ENCODE measurements at regions not wholly inside any gene's neighbourhood (a gene's known extent, or its start where the extent isn't known, plus 50 kb on each side); places are given as distances from the start of the nearest gene placed in this dataset.

GRCh38 chr7:153504288-153505075 is 547.7 kb upstream of the DPP6 start:
- ATAC-seq (ENCODE audit: low FRiP score in 2 of 2) = peak in 1 of 2 donors; percentile 69
- TF ChIP-seq POLR2AphosphoS5 (IDR thresholded peaks at IDR 0.05) (no peak), EP300 (IDR thresholded peaks at IDR 0.05) (no peak)
- no peaks in the 10 kb centered on the region for H3K4me1 ChIP-seq
- no peaks in the 10 kb centered on the region for H3K27me3 ChIP-seq
- WGBS, 2 donors = 82 to 84% methylated on average over 14 to 17 of the region's 17 CpGs
- no peak overlapping the region for H3K4me3 ChIP-seq
- no peak for DNase-seq
- H3K36me3 ChIP-seq = no peaks in the 10 kb centered on the region
- peaks cover 0 to 8% (median 4%) of the 10 kb centered on the region in 4 donors for H3K9me3 ChIP-seq
- H3K27ac ChIP-seq = no peak overlapping the region

GRCh38 chr7:153507885-153508284 is 544.3 kb upstream of the DPP6 start:
- H3K9me3 ChIP-seq = peaks cover 0 to 8% (median 4%) of the 10 kb centered on the region in 4 donors
- H3K27ac ChIP-seq = no peak overlapping the region
- no peak for DNase-seq
- H3K27me3 ChIP-seq = no peaks in the 10 kb centered on the region
- no peaks in the 10 kb centered on the region for H3K36me3 ChIP-seq
- H3K4me1 ChIP-seq = no peaks in the 10 kb centered on the region
- ATAC-seq (ENCODE audit: low FRiP score in 2 of 2) = no peak
- no peak overlapping the region for H3K4me3 ChIP-seq
- WGBS, 2 donors = 50 to 65% methylated on average over 4 of the region's 4 CpGs
- TF ChIP-seq EP300 (IDR thresholded peaks at IDR 0.05) (no peak), POLR2AphosphoS5 (IDR thresholded peaks at IDR 0.05) (no peak), POLR2A (IDR thresholded peaks at IDR 0.05) (no peak), CTCF (IDR thresholded peaks at IDR 0.05) (no peak)

GRCh38 chr7:153509768-153510167 is 542.4 kb upstream of the DPP6 start:
- H3K27ac ChIP-seq = no peak overlapping the region
- ATAC-seq (ENCODE audit: low FRiP score in 2 of 2) (no peak), DNase-seq (no peak)
- TF ChIP-seq CTCF (IDR thresholded peaks at IDR 0.05) (no peak), POLR2AphosphoS5 (IDR thresholded peaks at IDR 0.05) (no peak), EP300 (IDR thresholded peaks at IDR 0.05) (no peak), POLR2A (IDR thresholded peaks at IDR 0.05) (no peak)
- WGBS, 2 donors = 53 to 64% methylated on average over 3 of the region's 3 CpGs
- no peaks in the 10 kb centered on the region for H3K4me1 ChIP-seq
- no peak overlapping the region for H3K4me3 ChIP-seq
- peaks cover 0 to 8% (median 4%) of the 10 kb centered on the region in 4 donors for H3K9me3 ChIP-seq
- H3K36me3 ChIP-seq = no peaks in the 10 kb centered on the region
- no peaks in the 10 kb centered on the region for H3K27me3 ChIP-seq

GRCh38 chr7:153510674-153511073 is 541.5 kb upstream of the DPP6 start:
- ATAC-seq (ENCODE audit: low FRiP score in 2 of 2) (no peak), DNase-seq (no peak)
- 48 to 57% methylated on average over 3 of the region's 3 CpGs for WGBS, 2 donors
- Histone ChIP-seq H3K27me3 (no peaks in the 10 kb centered on the region), H3K27ac (no peak overlapping the region), H3K4me1 (no peaks in the 10 kb centered on the region), H3K9me3 (peaks cover 0 to 11% (median 5%) of the 10 kb centered on the region in 4 donors), H3K36me3 (no peaks in the 10 kb centered on the region), H3K4me3 (no peak overlapping the region)
- no peak for TF ChIP-seq CTCF (IDR thresholded peaks at IDR 0.05)
- TF ChIP-seq POLR2A (IDR thresholded peaks at IDR 0.05) = no peak
- no peak for TF ChIP-seq POLR2AphosphoS5 (IDR thresholded peaks at IDR 0.05)
- TF ChIP-seq EP300 (IDR thresholded peaks at IDR 0.05) = no peak

- H3K27me3 ChIP-seq = no peaks in the 10 kb centered on the region
These were observed 538.2 kb upstream of the DPP6 start for GRCh38 chr7:153514032-153514431.

More at GRCh38 chr7:153514032-153514431, 538.2 kb upstream of the DPP6 start:
- Histone ChIP-seq H3K9me3 (peaks cover 0 to 4% (median 1%) of the 10 kb centered on the region in 4 donors), H3K27ac (no peak overlapping the region), H3K4me3 (no peak overlapping the region), H3K4me1 (no peaks in the 10 kb centered on the region), H3K36me3 (no peaks in the 10 kb centered on the region)
- 88% methylated on average over 5 of the region's 5 CpGs for WGBS, 2 donors
- DNase-seq = no peak
- ATAC-seq (ENCODE audit: low FRiP score in 2 of 2) = no peak
- no peak for TF ChIP-seq EP300 (IDR thresholded peaks at IDR 0.05)
- TF ChIP-seq POLR2AphosphoS5 (IDR thresholded peaks at IDR 0.05) = no peak
- no peak for TF ChIP-seq POLR2A (IDR thresholded peaks at IDR 0.05)
- no peak for TF ChIP-seq CTCF (IDR thresholded peaks at IDR 0.05)
